WERI-Rb-1 (cell line): ENCODE measurements at regions not wholly inside any gene's neighbourhood (a gene's known extent, or its start where the extent isn't known, plus 50 kb on each side); places are given as distances from the start of the nearest gene placed in this dataset.

Experiments
- DNase-seq: peaks from one replicate; pipeline ENCODE4 v3.0.0-alpha.2; 2020
- H3K27ac ChIP-seq: fragments of 250-450 bp; sonication (Bioruptor Pico); 2 replicates; pipeline ENCODE4 v1.5.1; 2020; ENCODE audit warnings: mild to moderate bottlenecking, moderate library complexity
- H3K27me3 ChIP-seq: fragments of 250-450 bp; sonication (Bioruptor Pico); 2 replicates; pipeline ENCODE4 v1.5.1; 2021; ENCODE audit warnings: mild to moderate bottlenecking, low read depth, moderate library complexity; ENCODE audit not compliant: insufficient read depth, severe bottlenecking
- H3K36me3 ChIP-seq: fragments of 250-450 bp; sonication (Bioruptor Pico); 2 replicates; pipeline ENCODE4 v1.5.1; 2020; ENCODE audit warnings: mild to moderate bottlenecking, moderate library complexity
- H3K4me3 ChIP-seq: 2 replicates; pipeline ENCODE4 v1.5.1; 2011; ENCODE audit warnings: low read depth, mild to moderate bottlenecking, control low read depth, low read length
- H3K9me3 ChIP-seq: fragments of 250-450 bp; sonication (Bioruptor Pico); 2 replicates; pipeline ENCODE4 v1.5.1; 2021; ENCODE audit warnings: mild to moderate bottlenecking, moderate library complexity; ENCODE audit not compliant: severe bottlenecking
- CTCF ChIP-seq: IDR thresholded peaks from 2 replicates; pipeline ENCODE4 v1.5.1; 2011; ENCODE audit warnings: low read depth, mild to moderate bottlenecking, control low read depth, inconsistent platforms, low read length

- Histone ChIP-seq H3K9me3 (no peaks in the 10 kb centered on the region), H3K36me3 (no peaks in the 10 kb centered on the region), H3K4me3 (no peak overlapping the region), H3K27me3 (no peaks in the 10 kb centered on the region), H3K27ac (no peak overlapping the region)
- DNase-seq: no peak
- TF ChIP-seq CTCF: no peak
These were observed 719.2 kb downstream of the OLFM4 start for GRCh38 chr13:53747825-53748224.

GRCh38 chr13:53749306-53749705 is 720.7 kb downstream of the OLFM4 start:
- no peaks in the 10 kb centered on the region for H3K27me3 ChIP-seq
- TF ChIP-seq CTCF: no peak
- DNase-seq: no peak
- H3K4me3 ChIP-seq: no peak overlapping the region
- no peaks in the 10 kb centered on the region for H3K36me3 ChIP-seq
- H3K9me3 ChIP-seq: no peaks in the 10 kb centered on the region
- H3K27ac ChIP-seq: no peak overlapping the region

GRCh38 chr13:53759016-53759415 is 730.4 kb downstream of the OLFM4 start:
- Histone ChIP-seq H3K36me3 (no peaks in the 10 kb centered on the region), H3K27me3 (no peaks in the 10 kb centered on the region), H3K27ac (no peak overlapping the region), H3K4me3 (no peak overlapping the region), H3K9me3 (no peaks in the 10 kb centered on the region)
- TF ChIP-seq CTCF: no peak
- no peak for DNase-seq

- no peaks in the 10 kb centered on the region for H3K9me3 ChIP-seq
- H3K27me3 ChIP-seq: no peaks in the 10 kb centered on the region
- no peak overlapping the region for H3K27ac ChIP-seq
- H3K4me3 ChIP-seq: no peak overlapping the region
- no peak for TF ChIP-seq CTCF
- no peaks in the 10 kb centered on the region for H3K36me3 ChIP-seq
- DNase-seq: no peak
These were observed 747.2 kb downstream of the OLFM4 start for GRCh38 chr13:53775807-53776206.

- Histone ChIP-seq H3K27ac (no peak overlapping the region), H3K36me3 (no peaks in the 10 kb centered on the region), H3K27me3 (no peaks in the 10 kb centered on the region), H3K4me3 (no peak overlapping the region), H3K9me3 (no peaks in the 10 kb centered on the region)
- TF ChIP-seq CTCF: no peak
- DNase-seq: no peak
These were observed 750.3 kb downstream of the OLFM4 start for GRCh38 chr13:53778937-53779336.

- no peaks in the 10 kb centered on the region for H3K27me3 ChIP-seq
- TF ChIP-seq CTCF: 0 out of 2 replicates have a peak, but pooled peaks have one; percentile 11
These were observed 753.3 kb downstream of the OLFM4 start for GRCh38 chr13:53781941-53782340.

More at GRCh38 chr13:53781941-53782340, 753.3 kb downstream of the OLFM4 start:
- no peaks in the 10 kb centered on the region for H3K9me3 ChIP-seq
- no peaks in the 10 kb centered on the region for H3K36me3 ChIP-seq
- peak; percentile 11 for DNase-seq
- no peak overlapping the region for H3K4me3 ChIP-seq
- H3K27ac ChIP-seq: no peak overlapping the region
